GM12878 (cell line): ENCODE measurements at regions not wholly inside any gene's neighbourhood (a gene's known extent, or its start where the extent isn't known, plus 50 kb on each side); places are given as distances from the start of the nearest gene placed in this dataset.

Source experiments
- ATAC-seq: fragments of 200-7000 bp; cut with Tn5 transposase; 3 replicates; pipeline ENCODE4 v1.9.1; 2020; ENCODE audit warnings: mild to moderate bottlenecking, moderate library complexity
- BruUV-seq: library from RNA; stranded (reverse); fragments of 400-500 nt; replicated peaks from 2 replicates; lab custom pipeline; 2021; lab: Mats Ljungman, UMichigan
- CTCF ChIA-PET: fragments of 300-600 bp; sonication (Branson Sonifier 250); formaldehyde crosslinking; extraction: SDS; loops from one replicate; lab custom pipeline; 2021; ENCODE audit warnings: inconsistent platforms; lab: Yijun Ruan, JAX
- POLR2A ChIA-PET: fragments of 350-600 bp; formaldehyde crosslinking; extraction: SDS; loops from one replicate; lab custom pipeline; 2021; ENCODE audit warnings: inconsistent platforms; lab: Charles Lee
- RAD21 ChIA-PET: fragments of 300-600 bp; sonication (Branson Sonifier 250); formaldehyde crosslinking; loops from one replicate; lab custom pipeline; 2023; ENCODE audit warnings: antibody characterized with exemption; ENCODE audit not compliant: unreplicated experiment; lab: Charles Lee
- SMC1A ChIA-PET: fragments of 300-600 bp; sonication (Branson Sonifier 250); formaldehyde crosslinking; loops from one replicate; lab custom pipeline; 2023; ENCODE audit not compliant: unreplicated experiment, uncharacterized antibody; lab: Charles Lee
- DNase-seq: peaks from one replicate; pipeline ENCODE4 v3.0.0-alpha.2; 2011; ENCODE audit warnings: low read depth, low spot score
- FAIRE-seq: peaks from 3 replicates; lab custom pipeline; 2011; peaks lifted over from hg19 to GRCh38; lab: Jason Lieb, UNC
- H2AFZ ChIP-seq: 2 replicates; pipeline ENCODE4 v1.6.0; 2011; ENCODE audit warnings: low read depth, low read length, control low read depth; ENCODE audit not compliant: control insufficient read depth
- H3K27ac ChIP-seq: 2 replicates; pipeline ENCODE4 v1.5.1; 2011; ENCODE audit warnings: control low read depth; ENCODE audit not compliant: control insufficient read depth, insufficient read depth
- H3K27me3 ChIP-seq, 2 experiments: replicated peaks in 1 of 2; 2 replicates each; pipeline versions ENCODE4 v1.6.0 to v1.6.1; 2011; ENCODE audit warnings: low read length in 1 of 2; ENCODE audit not compliant: control insufficient read depth in 2 of 2, insufficient read depth in 2 of 2
- H3K36me3 ChIP-seq, 2 experiments: 2 replicates each; pipeline ENCODE4 v1.5.1; 2011; ENCODE audit warnings: low read length in 1 of 2; ENCODE audit not compliant: control insufficient read depth in 2 of 2, insufficient read depth in 2 of 2
- H3K4me1 ChIP-seq: 2 replicates; pipeline ENCODE4 v1.6.1; 2011; ENCODE audit warnings: mild to moderate bottlenecking, low read length, moderate library complexity, mixed read lengths; ENCODE audit not compliant: control insufficient read depth, insufficient read depth
- H3K4me2 ChIP-seq: 2 replicates; pipeline ENCODE4 v1.6.0; 2011; ENCODE audit warnings: control low read depth; ENCODE audit not compliant: control insufficient read depth, insufficient read depth
- H3K4me3 ChIP-seq: fragments of 200-600 bp; sonication (generic); 2 replicates; pipeline ENCODE4 v1.5.1; 2016
- H3K79me2 ChIP-seq: 2 replicates; pipeline ENCODE4 v1.6.0; 2011; ENCODE audit warnings: low read length; ENCODE audit not compliant: control insufficient read depth, insufficient read depth
- H3K9ac ChIP-seq: 2 replicates; pipeline ENCODE4 v1.8.0; 2011; ENCODE audit warnings: low read length, control low read depth, mixed read lengths; ENCODE audit not compliant: control insufficient read depth, insufficient read depth
- H3K9me3 ChIP-seq: replicated peaks from 3 replicates; pipeline ENCODE4 v1.5.1; 2011; ENCODE audit warnings: mild to moderate bottlenecking, low read length; ENCODE audit not compliant: control insufficient read depth, insufficient read depth
- H4K20me1 ChIP-seq: 2 replicates; pipeline ENCODE4 v1.6.0; 2011; ENCODE audit not compliant: control insufficient read depth, insufficient read depth
- CBX3 ChIP-seq: fragments of 200-600 bp; sonication (generic); IDR thresholded peaks from 2 replicates; pipeline ENCODE4 v1.6.1; 2016; ENCODE audit warnings: low read depth, borderline replicate concordance
- CBX5 ChIP-seq: sonication (generic); IDR thresholded peaks from 2 replicates; pipeline ENCODE4 v1.6.1; 2016; ENCODE audit warnings: low read depth, moderate library complexity, mild to moderate bottlenecking, inconsistent platforms
- EP300 ChIP-seq, 2 experiments: fragments of 150-350 bp in 1 of 2; IDR thresholded peaks; 2 replicates each; pipeline ENCODE4 v1.6.1; 2011 to 2012; ENCODE audit warnings: low read depth in 2 of 2, low read length in 2 of 2, borderline replicate concordance in 1 of 2, improper control_type of control experiment in 1 of 2, inconsistent platforms in 1 of 2; ENCODE audit not compliant: control insufficient read depth in 1 of 2
- EZH2 ChIP-seq: IDR thresholded peaks from 2 replicates; pipeline ENCODE4 v1.6.1; 2012; ENCODE audit warnings: low read depth, mild to moderate bottlenecking, control low read depth, inconsistent platforms, low read length, borderline replicate concordance; ENCODE audit not compliant: control insufficient read depth
- IKZF2 ChIP-seq, 2 experiments: fragments of 450-650 bp; IDR thresholded peaks; 2 replicates each; pipeline ENCODE4 v1.6.1; 2017; ENCODE audit warnings: mild to moderate bottlenecking in 2 of 2, moderate library complexity in 2 of 2
- JUND ChIP-seq: IDR thresholded peaks from 2 replicates; pipeline ENCODE4 v1.6.1; 2012; ENCODE audit warnings: low read depth, mild to moderate bottlenecking, low read length, improper control_type of control experiment, moderate library complexity
- KAT2A ChIP-seq: conservative IDR thresholded peaks from 2 replicates; pipeline ENCODE4 v1.6.1; 2011; ENCODE audit warnings: low read depth, low read length; ENCODE audit not compliant: control insufficient read depth
- NFXL1 ChIP-seq: fragments of 450-650 bp; IDR thresholded peaks from 2 replicates; pipeline ENCODE4 v1.6.1; 2017; ENCODE audit warnings: antibody characterized with exemption, mild to moderate bottlenecking, borderline replicate concordance
- RAD51 ChIP-seq: fragments of 450-650 bp; IDR thresholded peaks from 2 replicates; pipeline ENCODE4 v1.6.1; 2016; ENCODE audit warnings: moderate library complexity, mild to moderate bottlenecking, inconsistent platforms
- RELB ChIP-seq: fragments of 450-650 bp; IDR thresholded peaks from 2 replicates; pipeline ENCODE4 v1.6.1; 2017; ENCODE audit warnings: low read depth, mild to moderate bottlenecking, moderate library complexity
- TAF1 ChIP-seq: IDR thresholded peaks from 2 replicates; pipeline ENCODE4 v1.6.1; 2011; ENCODE audit warnings: mild to moderate bottlenecking, low read depth, low read length, borderline replicate concordance
- TARDBP ChIP-seq: IDR thresholded peaks from 2 replicates; pipeline ENCODE4 v1.6.1; 2016; ENCODE audit warnings: borderline replicate concordance
- TBL1XR1 ChIP-seq: IDR thresholded peaks from 2 replicates; pipeline ENCODE4 v1.6.1; 2012; ENCODE audit warnings: low read depth, low read length, improper control_type of control experiment
- WGBS: methylation state at CpG from one replicate; pipeline ENCODE4 v1.1.6; 2016; ENCODE audit warnings: low lambda C conversion rate; ENCODE audit not compliant: insufficient replicate concordance, insufficient coverage; ENCODE audit errors: missing lambda C conversion rate; 5-methylcytosine and 5-hydroxymethylcytosine counted together
- in situ Hi-C: fragments of 300-500 bp; cut with MboI; formaldehyde crosslinking; loops from 9 replicates; pipeline ENCODE4 v1.14.3; 2018; ENCODE audit warnings: mixed read lengths
- intact Hi-C: fragments of 100-400 bp; cut with micrococcal nuclease; formaldehyde crosslinking; loops from one replicate; pipeline ENCODE4 v1.14.2; 2022; ENCODE audit not compliant: unreplicated experiment
- TF ChIP-seq, protein P1 (sequence below): IDR thresholded peaks from 2 replicates; pipeline ENCODE4 v1.6.1; 2012; ENCODE audit warnings: low read depth, low read length, improper control_type of control experiment

DNA sequence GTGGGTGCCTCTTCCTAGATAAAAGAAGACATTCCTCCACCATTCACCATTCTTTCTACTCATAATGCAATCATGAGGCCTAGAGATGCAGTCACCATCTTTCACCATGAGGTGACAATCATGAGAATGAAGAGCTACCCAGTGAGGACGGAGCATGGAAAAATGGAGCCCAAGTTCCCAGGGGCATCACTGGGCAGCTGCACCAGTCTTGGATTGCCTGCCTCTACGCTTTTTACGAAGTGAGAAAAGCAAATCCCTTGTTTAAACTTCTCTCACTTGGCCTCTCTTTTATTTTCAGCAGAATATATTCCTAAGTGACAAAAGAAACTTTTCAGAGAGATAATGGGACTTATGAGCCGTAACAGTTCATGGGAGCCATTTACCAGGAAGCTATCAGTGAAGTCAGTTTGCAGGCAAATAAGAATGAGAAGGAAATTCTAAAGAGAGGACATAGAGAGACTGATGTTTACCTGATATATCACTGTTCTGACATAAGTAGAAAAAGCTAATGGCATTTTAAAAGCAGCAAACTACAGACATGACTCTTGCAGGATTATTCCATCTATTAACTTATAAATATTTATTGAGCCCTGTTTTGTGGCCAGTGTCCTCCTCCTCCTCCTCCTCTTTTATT is 90.0 kb upstream of the CPNE4 start:
- ChIA-PET SMC1A (no interaction called here), CTCF (no interaction called here), RAD21 (no interaction called here), POLR2A (no interaction called here)
- Histone ChIP-seq H2AFZ (no peak overlapping the region), H3K9ac (no peak overlapping the region), H3K4me2 (no peak overlapping the region), H3K4me1 (no peaks in the 10 kb centered on the region), H4K20me1 (no peaks in the 10 kb centered on the region), H3K27me3 (no peaks in the 10 kb centered on the region), H3K4me3 (no peak overlapping the region), H3K9me3 (no peaks in the 10 kb centered on the region), H3K27ac (no peak overlapping the region), H3K36me3 (no peaks in the 10 kb centered on the region), H3K79me2 (no peaks in the 10 kb centered on the region)
- intact Hi-C loops (no loop called here), in situ Hi-C loops (no loop called here)
- FAIRE-seq: no peak
- no TSS peak for BruUV-seq
- TF ChIP-seq, protein P1, sequence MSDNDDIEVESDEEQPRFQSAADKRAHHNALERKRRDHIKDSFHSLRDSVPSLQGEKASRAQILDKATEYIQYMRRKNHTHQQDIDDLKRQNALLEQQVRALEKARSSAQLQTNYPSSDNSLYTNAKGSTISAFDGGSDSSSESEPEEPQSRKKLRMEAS: no peak
- TF ChIP-seq CBX5 (no peak), RAD51 (no peak), TBL1XR1 (no peak), JUND (no peak), EZH2 (no peak), EP300 (IDR thresholded peaks at IDR 0.05; ENCODE audit: borderline replicate concordance in 1 of 2, control insufficient read depth in 1 of 2, low read depth in 2 of 2, low read length in 2 of 2) (no peak), CBX3 (no peak), NFXL1 (no peak), TARDBP (no peak), TAF1 (no peak), KAT2A (no peak), IKZF2 (IDR thresholded peaks at IDR 0.05) (no peak), RELB (no peak)
- ATAC-seq: no peak
- 4% methylated on average over 4 of the region's 4 CpGs for WGBS
- DNase-seq: no peak
